Spinal cord (tissue), 9 donors: ENCODE measurements at regions not wholly inside any gene's neighbourhood (a gene's known extent, or its start where the extent isn't known, plus 50 kb on each side); places are given as distances from the start of the nearest gene placed in this dataset.

Experiments used
- DNase-seq, 6 donors: peaks; one replicate each; pipeline versions ENCODE4 v3.0.0 to v3.0.0-alpha.2; 2013 to 2015; ENCODE audit warnings: low spot score in 6 of 6, low read depth in 4 of 6
- H3K27ac ChIP-seq: one replicate; pipeline ENCODE4 v1.5.1; 2013; ENCODE audit warnings: low read depth, low read length, control low read depth
- H3K27me3 ChIP-seq: one replicate; pipeline ENCODE4 v1.6.1; 2013; ENCODE audit warnings: low read length; ENCODE audit not compliant: control insufficient read depth, insufficient read depth
- H3K36me3 ChIP-seq: one replicate; pipeline ENCODE4 v1.6.1; 2013; ENCODE audit warnings: low read length; ENCODE audit not compliant: control insufficient read depth, insufficient read depth
- H3K4me1 ChIP-seq: one replicate; pipeline ENCODE4 v1.6.1; 2013; ENCODE audit warnings: low read length; ENCODE audit not compliant: control insufficient read depth, insufficient read depth
- H3K4me3 ChIP-seq: one replicate; pipeline ENCODE4 v1.5.1; 2013; ENCODE audit warnings: low read depth, low read length, control low read depth
- H3K9me3 ChIP-seq: one replicate; pipeline ENCODE4 v1.6.1; 2013; ENCODE audit warnings: low read length; ENCODE audit not compliant: control insufficient read depth, insufficient read depth
- WGBS: methylation state at CpG from one replicate; pipeline ENCODE4 v1.1.5; 2013; ENCODE audit warnings: missing lambda C conversion rate; ENCODE audit not compliant: insufficient coverage; 5-methylcytosine and 5-hydroxymethylcytosine counted together
- donor health status: healthy.

- H3K4me1 ChIP-seq = no peaks in the 10 kb centered on the region
- no peaks in the 10 kb centered on the region for H3K27me3 ChIP-seq
- peaks cover 10% of the 10 kb centered on the region for H3K9me3 ChIP-seq
- no CpG with 5 or more reads among the region's 4 CpGs for WGBS
- DNase-seq = peak in 1 of 6 donors; percentile 13
- no peaks in the 10 kb centered on the region for H3K36me3 ChIP-seq
- H3K27ac ChIP-seq = no peak overlapping the region
- no peak overlapping the region for H3K4me3 ChIP-seq
These were observed 940.5 kb downstream of the CDH11 start for GRCh38 chr16:64181271-64181925.

GRCh38 chr16:64180136-64180900, 941.5 kb downstream of the CDH11 start:
- Histone ChIP-seq H3K27me3 (no peaks in the 10 kb centered on the region), H3K9me3 (peaks cover 10% of the 10 kb centered on the region), H3K4me3 (no peak overlapping the region), H3K27ac (no peak overlapping the region), H3K4me1 (no peaks in the 10 kb centered on the region), H3K36me3 (no peaks in the 10 kb centered on the region)
- WGBS = 100% methylated on average over 1 of the region's 4 CpGs
- no peak for DNase-seq

GRCh38 chr16:64174327-64174726, 947.5 kb downstream of the CDH11 start:
- no CpG with 5 or more reads among the region's 2 CpGs for WGBS
- Histone ChIP-seq H3K27ac (no peak overlapping the region), H3K27me3 (no peaks in the 10 kb centered on the region), H3K4me1 (no peaks in the 10 kb centered on the region), H3K4me3 (no peak overlapping the region), H3K9me3 (peaks cover 10% of the 10 kb centered on the region), H3K36me3 (no peaks in the 10 kb centered on the region)
- no peak for DNase-seq

- H3K4me3 ChIP-seq = no peak overlapping the region
- WGBS = no CpG with 5 or more reads among the region's 3 CpGs
- no peaks in the 10 kb centered on the region for H3K27me3 ChIP-seq
- H3K9me3 ChIP-seq = peaks cover 3% of the 10 kb centered on the region
- H3K4me1 ChIP-seq = no peaks in the 10 kb centered on the region
- DNase-seq = no peak
- H3K36me3 ChIP-seq = no peaks in the 10 kb centered on the region
- H3K27ac ChIP-seq = no peak overlapping the region
These were observed 949.2 kb downstream of the CDH11 start for GRCh38 chr16:64172652-64173051.

- peak in 1 of 6 donors; percentile 56 for DNase-seq
- Histone ChIP-seq H3K36me3 (no peaks in the 10 kb centered on the region), H3K27me3 (no peaks in the 10 kb centered on the region), H3K9me3 (peaks cover under 1% of the 10 kb centered on the region), H3K4me3 (no peak overlapping the region), H3K27ac (no peak overlapping the region), H3K4me1 (no peaks in the 10 kb centered on the region)
- WGBS = 100% methylated on average over 1 of the region's 1 CpG
These were observed 949.6 kb downstream of the CDH11 start for GRCh38 chr16:64172226-64172625.

GRCh38 chr16:64171632-64172031, 950.2 kb downstream of the CDH11 start:
- H3K9me3 ChIP-seq = no peaks in the 10 kb centered on the region
- H3K27me3 ChIP-seq = no peaks in the 10 kb centered on the region
- DNase-seq = no peak
- WGBS = no CpG with 5 or more reads among the region's 2 CpGs
- no peaks in the 10 kb centered on the region for H3K36me3 ChIP-seq
- no peak overlapping the region for H3K27ac ChIP-seq
- no peak overlapping the region for H3K4me3 ChIP-seq
- no peaks in the 10 kb centered on the region for H3K4me1 ChIP-seq

- no peaks in the 10 kb centered on the region for H3K4me1 ChIP-seq
- no peak overlapping the region for H3K27ac ChIP-seq
- H3K4me3 ChIP-seq = no peak overlapping the region
- WGBS = no CpG with 5 or more reads among the region's 1 CpG
- no peaks in the 10 kb centered on the region for H3K36me3 ChIP-seq
- no peak for DNase-seq
- no peaks in the 10 kb centered on the region for H3K27me3 ChIP-seq
- no peaks in the 10 kb centered on the region for H3K9me3 ChIP-seq
These were observed 953.5 kb downstream of the CDH11 start for GRCh38 chr16:64168371-64168770.

- 60% methylated on average over 6 of the region's 12 CpGs for WGBS
- Histone ChIP-seq H3K4me1 (no peaks in the 10 kb centered on the region), H3K27me3 (no peaks in the 10 kb centered on the region), H3K36me3 (no peaks in the 10 kb centered on the region), H3K27ac (no peak overlapping the region), H3K9me3 (no peaks in the 10 kb centered on the region), H3K4me3 (no peak overlapping the region)
- DNase-seq = peak in 2 of 6 donors; percentile 64 to 72
These were observed 953.9 kb downstream of the CDH11 start for GRCh38 chr16:64167936-64168335.

GRCh38 chr16:64165368-64165767, 956.5 kb downstream of the CDH11 start:
- no peak overlapping the region for H3K27ac ChIP-seq
- H3K4me1 ChIP-seq = no peaks in the 10 kb centered on the region
- no peak for DNase-seq
- H3K27me3 ChIP-seq = no peaks in the 10 kb centered on the region
- 100% methylated on average over 4 of the region's 7 CpGs for WGBS
- no peaks in the 10 kb centered on the region for H3K36me3 ChIP-seq
- H3K4me3 ChIP-seq = no peak overlapping the region
- H3K9me3 ChIP-seq = no peaks in the 10 kb centered on the region
